ENCODE measurements at regions not wholly inside any gene's neighbourhood (a gene's known extent, or its start where the extent isn't known, plus 50 kb on each side); places are given as distances from the start of the nearest gene placed in this dataset.
A peak's percentile ranks its signal among the peaks of the same experiment; 100 is the strongest.

- H3K9me3 ChIP-seq: no peaks in the 10 kb centered on the region
- 13 to 40% methylated on average over 6 to 7 of the region's 7 CpGs for WGBS, 2 donors (ENCODE audit: low coverage in 1 of 2)
- ATAC-seq: peak; percentile 53
- H3K27me3 ChIP-seq: no peaks in the 10 kb centered on the region
- no peaks in the 10 kb centered on the region for H3K36me3 ChIP-seq
- peak; percentile 41 for TF ChIP-seq POLR2AphosphoS5 (IDR thresholded peaks at IDR 0.05)
- no peak for TF ChIP-seq EP300 (IDR thresholded peaks at IDR 0.05)
- TF ChIP-seq CTCF (IDR thresholded peaks at IDR 0.05): peak in 1 of 4 experiments; percentile 6
- no peak for TF ChIP-seq POLR2A (IDR thresholded peaks at IDR 0.05)
- peak overlapping the region; percentile 13 to 79 (median 58) for H3K27ac ChIP-seq
- no peak overlapping the region for H3K4me3 ChIP-seq
- peaks cover 0 to 28% (median 0%) of the 10 kb centered on the region in 3 donors for H3K4me1 ChIP-seq
Measured at GRCh38 chr18:21162786-21163185, 51.2 kb upstream of the ROCK1 start.

GRCh38 chr18:21163647-21164547, 52.3 kb upstream of the ROCK1 start:
- WGBS, 2 donors (ENCODE audit: low coverage in 1 of 2): 28 to 38% methylated on average over 6 of the region's 6 CpGs
- H3K27me3 ChIP-seq: no peaks in the 10 kb centered on the region
- H3K36me3 ChIP-seq: no peaks in the 10 kb centered on the region
- H3K9me3 ChIP-seq: no peaks in the 10 kb centered on the region
- ATAC-seq: peak; percentile 88
- H3K4me3 ChIP-seq: no peak overlapping the region
- H3K4me1 ChIP-seq: peaks cover 0 to 28% (median 0%) of the 10 kb centered on the region in 3 donors
- peak overlapping the region; percentile 37 to 79 (median 58) for H3K27ac ChIP-seq
- TF ChIP-seq POLR2A (IDR thresholded peaks at IDR 0.05): no peak
- peak; percentile 59 for TF ChIP-seq POLR2AphosphoS5 (IDR thresholded peaks at IDR 0.05)

- Histone ChIP-seq H3K4me3 (no peak overlapping the region), H3K9me3 (no peaks in the 10 kb centered on the region), H3K27me3 (no peaks in the 10 kb centered on the region), H3K4me1 (peaks cover 0 to 28% (median 0%) of the 10 kb centered on the region in 3 donors), H3K27ac (peak overlapping the region; percentile 25 to 79 (median 44)), H3K36me3 (no peaks in the 10 kb centered on the region)
- ATAC-seq: no peak
- 46 to 58% methylated on average over 2 of the region's 2 CpGs for WGBS, 2 donors (ENCODE audit: low coverage in 1 of 2)
- TF ChIP-seq EP300 (IDR thresholded peaks at IDR 0.05): no peak
- TF ChIP-seq POLR2AphosphoS5 (IDR thresholded peaks at IDR 0.05): no peak
- no peak for TF ChIP-seq CTCF (IDR thresholded peaks at IDR 0.05)
- TF ChIP-seq POLR2A (IDR thresholded peaks at IDR 0.05): no peak
Measured at GRCh38 chr18:21164548-21165095, 53.0 kb upstream of the ROCK1 start.

- H3K9me3 ChIP-seq: no peaks in the 10 kb centered on the region
- no peak for TF ChIP-seq POLR2A (IDR thresholded peaks at IDR 0.05)
- no peak for TF ChIP-seq POLR2AphosphoS5 (IDR thresholded peaks at IDR 0.05)
- no peak for TF ChIP-seq CTCF (IDR thresholded peaks at IDR 0.05)
- no peak for TF ChIP-seq EP300 (IDR thresholded peaks at IDR 0.05)
- no peaks in the 10 kb centered on the region for H3K27me3 ChIP-seq
- peaks cover 0 to 24% (median 0%) of the 10 kb centered on the region in 3 donors for H3K4me1 ChIP-seq
- H3K4me3 ChIP-seq: no peak overlapping the region
- no peaks in the 10 kb centered on the region for H3K36me3 ChIP-seq
- no peak overlapping the region for H3K27ac ChIP-seq
- no peak for ATAC-seq
- WGBS, 2 donors (ENCODE audit: low coverage in 1 of 2): 25% methylated on average over 1 of the region's 1 CpG; no CpG with 5 or more reads in 1 of the 2 donors
Measured at GRCh38 chr18:21167641-21168377, 56.2 kb upstream of the ROCK1 start.

GRCh38 chr18:21168880-21169279, 57.3 kb upstream of the ROCK1 start:
- 74 to 93% methylated on average over 2 of the region's 2 CpGs for WGBS, 2 donors (ENCODE audit: low coverage in 1 of 2)
- ATAC-seq: no peak
- no peaks in the 10 kb centered on the region for H3K27me3 ChIP-seq
- no peaks in the 10 kb centered on the region for H3K9me3 ChIP-seq
- H3K4me1 ChIP-seq: peaks cover 0 to 14% (median 0%) of the 10 kb centered on the region in 3 donors
- H3K4me3 ChIP-seq: no peak overlapping the region
- no peak for TF ChIP-seq EP300 (IDR thresholded peaks at IDR 0.05)
- no peak for TF ChIP-seq POLR2A (IDR thresholded peaks at IDR 0.05)
- no peak for TF ChIP-seq CTCF (IDR thresholded peaks at IDR 0.05)
- no peak for TF ChIP-seq POLR2AphosphoS5 (IDR thresholded peaks at IDR 0.05)
- no peak overlapping the region for H3K27ac ChIP-seq
- no peaks in the 10 kb centered on the region for H3K36me3 ChIP-seq

All from gastroesophageal sphincter (tissue), 4 donors.